Parathyroid adenoma (tissue), 2 donors: ENCODE measurements at regions not wholly inside any gene's neighbourhood (a gene's known extent, or its start where the extent isn't known, plus 50 kb on each side); places are given as distances from the start of the nearest gene placed in this dataset.

Source experiments
- H2AFZ ChIP-seq: fragments of 300-600 bp; sonication (generic); one replicate; pipeline ENCODE4 v1.7.0; 2017; ENCODE audit warnings: antibody characterized with exemption, mild to moderate bottlenecking
- H3K27ac ChIP-seq: fragments of 300-600 bp; sonication (generic); one replicate; pipeline ENCODE4 v1.7.0; 2017
- H3K27me3 ChIP-seq: fragments of 300-600 bp; sonication (generic); one replicate; pipeline ENCODE4 v1.7.0; 2017; ENCODE audit warnings: low read length; ENCODE audit not compliant: control insufficient read depth, insufficient read depth
- H3K36me3 ChIP-seq: fragments of 300-600 bp; sonication (generic); one replicate; pipeline ENCODE4 v1.7.0; 2017; ENCODE audit warnings: low read length; ENCODE audit not compliant: control insufficient read depth, insufficient read depth
- H3K4me1 ChIP-seq: fragments of 300-600 bp; sonication (generic); one replicate; pipeline ENCODE4 v1.7.0; 2017; ENCODE audit warnings: control low read depth
- H3K4me2 ChIP-seq: fragments of 300-600 bp; sonication (generic); one replicate; pipeline ENCODE4 v1.7.0; 2017; ENCODE audit warnings: low read length
- H3K4me3 ChIP-seq: fragments of 300-600 bp; sonication (generic); one replicate; pipeline ENCODE4 v1.7.0; 2017; ENCODE audit warnings: low read depth, low read length
- H3K79me2 ChIP-seq: fragments of 300-600 bp; sonication (generic); one replicate; pipeline ENCODE4 v1.7.0; 2017; ENCODE audit warnings: control low read depth
- H3K9ac ChIP-seq: fragments of 300-600 bp; sonication (generic); one replicate; pipeline ENCODE4 v1.7.0; 2017; ENCODE audit warnings: mild to moderate bottlenecking
- H3K9me3 ChIP-seq: fragments of 300-600 bp; sonication (generic); one replicate; pipeline ENCODE4 v1.7.0; 2017; ENCODE audit warnings: low read length; ENCODE audit not compliant: control insufficient read depth
- TF ChIP-seq, protein P1 (sequence below): fragments of 300-600 bp; sonication (generic); IDR thresholded peaks from one replicate; pipeline ENCODE4 v1.7.0; 2017; ENCODE audit warnings: antibody characterized with exemption, mild to moderate bottlenecking
- donor health status: primary hyperparathyroidism.

- H3K9me3 ChIP-seq, result no peaks in the 10 kb centered on the region
- H3K9ac ChIP-seq, result no peak overlapping the region
- H3K27ac ChIP-seq, result no peak overlapping the region
- no peak overlapping the region for H2AFZ ChIP-seq
- no peak overlapping the region for H3K4me3 ChIP-seq
- no peak overlapping the region for H3K4me2 ChIP-seq
- H3K79me2 ChIP-seq, result no peaks in the 10 kb centered on the region
- TF ChIP-seq, protein P1, sequence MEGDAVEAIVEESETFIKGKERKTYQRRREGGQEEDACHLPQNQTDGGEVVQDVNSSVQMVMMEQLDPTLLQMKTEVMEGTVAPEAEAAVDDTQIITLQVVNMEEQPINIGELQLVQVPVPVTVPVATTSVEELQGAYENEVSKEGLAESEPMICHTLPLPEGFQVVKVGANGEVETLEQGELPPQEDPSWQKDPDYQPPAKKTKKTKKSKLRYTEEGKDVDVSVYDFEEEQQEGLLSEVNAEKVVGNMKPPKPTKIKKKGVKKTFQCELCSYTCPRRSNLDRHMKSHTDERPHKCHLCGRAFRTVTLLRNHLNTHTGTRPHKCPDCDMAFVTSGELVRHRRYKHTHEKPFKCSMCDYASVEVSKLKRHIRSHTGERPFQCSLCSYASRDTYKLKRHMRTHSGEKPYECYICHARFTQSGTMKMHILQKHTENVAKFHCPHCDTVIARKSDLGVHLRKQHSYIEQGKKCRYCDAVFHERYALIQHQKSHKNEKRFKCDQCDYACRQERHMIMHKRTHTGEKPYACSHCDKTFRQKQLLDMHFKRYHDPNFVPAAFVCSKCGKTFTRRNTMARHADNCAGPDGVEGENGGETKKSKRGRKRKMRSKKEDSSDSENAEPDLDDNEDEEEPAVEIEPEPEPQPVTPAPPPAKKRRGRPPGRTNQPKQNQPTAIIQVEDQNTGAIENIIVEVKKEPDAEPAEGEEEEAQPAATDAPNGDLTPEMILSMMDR, result no peak
- no peaks in the 10 kb centered on the region for H3K27me3 ChIP-seq
- no peaks in the 10 kb centered on the region for H3K4me1 ChIP-seq
- H3K36me3 ChIP-seq, result no peaks in the 10 kb centered on the region
Observed at GRCh38 chr10:107971973-107972372, 807.5 kb upstream of the SORCS1 start.

GRCh38 chr10:107971411-107971810, 806.9 kb upstream of the SORCS1 start:
- H3K4me1 ChIP-seq, result no peaks in the 10 kb centered on the region
- no peak overlapping the region for H3K4me2 ChIP-seq
- H3K9ac ChIP-seq, result no peak overlapping the region
- H3K27ac ChIP-seq, result no peak overlapping the region
- H3K27me3 ChIP-seq, result no peaks in the 10 kb centered on the region
- H3K36me3 ChIP-seq, result no peaks in the 10 kb centered on the region
- TF ChIP-seq, protein P1, result no peak
- no peaks in the 10 kb centered on the region for H3K9me3 ChIP-seq
- H3K79me2 ChIP-seq, result no peaks in the 10 kb centered on the region
- no peak overlapping the region for H3K4me3 ChIP-seq
- no peak overlapping the region for H2AFZ ChIP-seq

GRCh38 chr10:107970512-107970911, 806.0 kb upstream of the SORCS1 start:
- Histone ChIP-seq H3K4me3 (no peak overlapping the region), H3K27ac (no peak overlapping the region), H3K9me3 (no peaks in the 10 kb centered on the region), H2AFZ (no peak overlapping the region), H3K36me3 (no peaks in the 10 kb centered on the region), H3K9ac (no peak overlapping the region), H3K4me1 (no peaks in the 10 kb centered on the region), H3K4me2 (no peak overlapping the region), H3K79me2 (no peaks in the 10 kb centered on the region), H3K27me3 (no peaks in the 10 kb centered on the region)
- TF ChIP-seq, protein P1, result no peak

GRCh38 chr10:107969936-107970335, 805.4 kb upstream of the SORCS1 start:
- no peak overlapping the region for H2AFZ ChIP-seq
- TF ChIP-seq, protein P1, result no peak
- no peaks in the 10 kb centered on the region for H3K27me3 ChIP-seq
- no peaks in the 10 kb centered on the region for H3K4me1 ChIP-seq
- H3K36me3 ChIP-seq, result no peaks in the 10 kb centered on the region
- no peaks in the 10 kb centered on the region for H3K9me3 ChIP-seq
- H3K79me2 ChIP-seq, result no peaks in the 10 kb centered on the region
- H3K4me2 ChIP-seq, result no peak overlapping the region
- no peak overlapping the region for H3K4me3 ChIP-seq
- H3K27ac ChIP-seq, result no peak overlapping the region
- no peak overlapping the region for H3K9ac ChIP-seq

DNA sequence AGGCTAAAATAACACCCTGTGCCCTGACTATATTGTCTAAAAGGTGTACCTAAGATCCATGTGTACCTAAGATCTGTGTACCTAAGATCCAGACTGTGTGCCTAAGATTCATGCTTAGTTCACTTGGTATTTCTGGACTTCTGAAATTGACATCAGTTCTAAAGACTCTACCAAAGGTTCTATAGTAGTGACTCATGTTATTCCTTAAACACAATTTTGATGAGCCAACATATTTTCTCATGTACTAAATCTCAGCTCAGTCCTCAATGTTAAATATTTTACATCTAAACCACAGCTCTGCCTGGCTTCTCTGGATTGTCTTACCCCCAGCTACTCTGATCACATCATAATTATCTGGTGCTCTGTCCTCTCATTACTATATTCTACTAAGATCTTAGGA, 802.3 kb upstream of the SORCS1 start:
- H3K27me3 ChIP-seq, result no peaks in the 10 kb centered on the region
- no peaks in the 10 kb centered on the region for H3K9me3 ChIP-seq
- no peaks in the 10 kb centered on the region for H3K36me3 ChIP-seq
- H3K79me2 ChIP-seq, result no peaks in the 10 kb centered on the region
- no peak overlapping the region for H3K9ac ChIP-seq
- H3K4me2 ChIP-seq, result no peak overlapping the region
- H2AFZ ChIP-seq, result no peak overlapping the region
- H3K4me1 ChIP-seq, result no peaks in the 10 kb centered on the region
- H3K27ac ChIP-seq, result no peak overlapping the region
- TF ChIP-seq, protein P1, result no peak
- H3K4me3 ChIP-seq, result no peak overlapping the region
